ENCODE measurements at regions not wholly inside any gene's neighbourhood (a gene's known extent, or its start where the extent isn't known, plus 50 kb on each side); places are given as distances from the start of the nearest gene placed in this dataset.
"Not testable (repeated sequence)": the region's sequence is repeated elsewhere in the genome, so short reads cannot be mapped to it uniquely, and the experiment has no call there.

- TF ChIP-seq, protein P1, sequence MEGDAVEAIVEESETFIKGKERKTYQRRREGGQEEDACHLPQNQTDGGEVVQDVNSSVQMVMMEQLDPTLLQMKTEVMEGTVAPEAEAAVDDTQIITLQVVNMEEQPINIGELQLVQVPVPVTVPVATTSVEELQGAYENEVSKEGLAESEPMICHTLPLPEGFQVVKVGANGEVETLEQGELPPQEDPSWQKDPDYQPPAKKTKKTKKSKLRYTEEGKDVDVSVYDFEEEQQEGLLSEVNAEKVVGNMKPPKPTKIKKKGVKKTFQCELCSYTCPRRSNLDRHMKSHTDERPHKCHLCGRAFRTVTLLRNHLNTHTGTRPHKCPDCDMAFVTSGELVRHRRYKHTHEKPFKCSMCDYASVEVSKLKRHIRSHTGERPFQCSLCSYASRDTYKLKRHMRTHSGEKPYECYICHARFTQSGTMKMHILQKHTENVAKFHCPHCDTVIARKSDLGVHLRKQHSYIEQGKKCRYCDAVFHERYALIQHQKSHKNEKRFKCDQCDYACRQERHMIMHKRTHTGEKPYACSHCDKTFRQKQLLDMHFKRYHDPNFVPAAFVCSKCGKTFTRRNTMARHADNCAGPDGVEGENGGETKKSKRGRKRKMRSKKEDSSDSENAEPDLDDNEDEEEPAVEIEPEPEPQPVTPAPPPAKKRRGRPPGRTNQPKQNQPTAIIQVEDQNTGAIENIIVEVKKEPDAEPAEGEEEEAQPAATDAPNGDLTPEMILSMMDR (IDR thresholded peaks at IDR 0.05; ENCODE audit: control insufficient read depth, insufficient read depth, low read depth, low read length, missing control alignments): no peak
- H3K4me3 ChIP-seq (ENCODE audit: control insufficient read depth, low read depth, low read length): no peak overlapping the region
- no peak for DNase-seq (ENCODE audit: low read depth)
Measured at GRCh38 chr5:117551236-117551635, 976.6 kb upstream of the SEMA6A start.

GRCh38 chr5:117547192-117547591, 972.6 kb upstream of the SEMA6A start:
- H3K4me3 ChIP-seq (ENCODE audit: control insufficient read depth, low read depth, low read length): no peak overlapping the region
- DNase-seq (ENCODE audit: low read depth): no peak

GRCh38 chr5:117539692-117540091, 965.1 kb upstream of the SEMA6A start:
- no peak overlapping the region for H3K4me3 ChIP-seq (ENCODE audit: control insufficient read depth, low read depth, low read length)
- TF ChIP-seq, protein P1 (IDR thresholded peaks at IDR 0.05; ENCODE audit: control insufficient read depth, insufficient read depth, low read depth, low read length, missing control alignments): no peak
- no peak for DNase-seq (ENCODE audit: low read depth)

More at GRCh38 chr5:117547192-117547591, 972.6 kb upstream of the SEMA6A start:
- TF ChIP-seq, protein P1 (IDR thresholded peaks at IDR 0.05; ENCODE audit: control insufficient read depth, insufficient read depth, low read depth, low read length, missing control alignments): no peak

DNA sequence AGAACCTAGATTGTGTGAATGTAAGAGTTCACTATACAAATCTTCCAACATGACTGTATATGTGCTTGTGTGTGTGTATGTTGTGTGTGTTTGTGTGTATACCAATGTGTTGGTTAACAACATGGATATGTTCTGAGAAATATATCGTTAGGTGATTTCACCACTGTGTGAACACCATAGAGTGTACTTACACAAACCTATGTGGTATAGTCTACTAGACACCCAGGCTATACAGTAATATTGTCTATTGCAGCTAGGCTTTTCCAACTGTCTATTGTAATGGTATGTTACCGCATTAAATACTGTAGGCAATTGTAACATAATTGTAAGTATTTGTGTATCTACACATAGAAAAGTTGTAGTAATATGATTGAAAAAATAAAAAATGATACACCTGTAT, 959.2 kb upstream of the SEMA6A start:
- no peak overlapping the region for H3K4me3 ChIP-seq (ENCODE audit: control insufficient read depth, low read depth, low read length)
- DNase-seq (ENCODE audit: low read depth): no peak
- TF ChIP-seq, protein P1 (IDR thresholded peaks at IDR 0.05; ENCODE audit: control insufficient read depth, insufficient read depth, low read depth, low read length, missing control alignments): no peak

DNA sequence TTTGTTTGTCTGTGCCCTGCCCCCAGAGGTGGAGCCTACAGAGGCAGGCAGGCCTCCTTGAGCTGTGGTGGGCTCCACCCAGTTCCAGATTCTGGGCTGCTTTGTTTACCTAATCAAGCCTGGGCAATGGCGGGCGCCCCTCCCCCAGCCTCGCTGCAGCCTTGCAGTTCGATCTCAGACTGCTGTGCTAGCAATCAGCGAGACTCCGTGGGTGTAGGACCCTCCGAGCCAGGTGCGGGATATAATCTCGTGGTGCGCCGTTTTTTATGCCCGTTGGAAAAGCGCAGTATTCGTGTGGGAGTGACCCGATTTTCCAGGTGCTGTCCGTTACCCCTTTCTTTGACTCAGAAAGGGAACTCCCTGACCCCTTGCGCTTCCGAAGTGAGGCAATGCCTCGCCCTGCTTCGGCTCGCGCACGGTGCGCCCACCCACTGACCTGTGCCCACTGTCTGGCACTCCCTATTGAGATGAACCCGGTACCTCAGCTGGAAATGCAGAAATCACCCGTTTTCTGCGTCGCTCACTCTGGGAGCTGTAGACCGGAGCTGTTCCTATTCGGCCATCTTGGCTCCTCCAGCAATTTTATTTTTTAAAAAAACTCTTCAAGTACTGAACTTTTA, 958.5 kb upstream of the SEMA6A start:
- DNase-seq (ENCODE audit: low read depth); H3K4me3 ChIP-seq (ENCODE audit: control insufficient read depth, low read depth, low read length): not testable (repeated sequence)

DNA sequence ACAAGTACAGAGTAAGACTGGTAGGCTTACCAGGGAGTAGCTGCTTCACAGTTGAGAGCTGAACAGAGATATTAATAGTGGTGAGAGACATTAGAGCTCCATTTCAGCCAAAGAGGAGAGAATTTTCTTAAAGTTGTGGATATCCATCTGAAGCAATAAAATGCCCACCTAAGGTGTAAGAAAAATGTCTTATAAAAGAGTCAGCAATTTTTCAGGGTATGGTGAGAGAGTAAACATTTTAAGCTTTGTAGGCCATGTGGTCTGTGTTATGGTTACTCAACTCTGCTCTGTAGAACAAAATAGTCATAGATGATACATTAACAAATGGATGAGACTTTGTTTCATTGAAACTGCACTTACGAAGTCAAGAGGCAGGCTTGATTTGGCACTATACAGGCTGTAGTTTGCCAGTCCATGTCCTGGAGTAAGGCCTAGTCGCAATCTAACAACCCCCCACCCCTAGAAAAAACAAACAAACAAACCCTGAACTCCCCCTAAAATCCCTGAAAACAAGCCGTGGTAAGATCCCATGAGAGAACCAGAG, 945.4 kb upstream of the SEMA6A start:
- TF ChIP-seq, protein P1 (IDR thresholded peaks at IDR 0.05; ENCODE audit: control insufficient read depth, insufficient read depth, low read depth, low read length, missing control alignments): no peak
- no peak for DNase-seq (ENCODE audit: low read depth)

DNA sequence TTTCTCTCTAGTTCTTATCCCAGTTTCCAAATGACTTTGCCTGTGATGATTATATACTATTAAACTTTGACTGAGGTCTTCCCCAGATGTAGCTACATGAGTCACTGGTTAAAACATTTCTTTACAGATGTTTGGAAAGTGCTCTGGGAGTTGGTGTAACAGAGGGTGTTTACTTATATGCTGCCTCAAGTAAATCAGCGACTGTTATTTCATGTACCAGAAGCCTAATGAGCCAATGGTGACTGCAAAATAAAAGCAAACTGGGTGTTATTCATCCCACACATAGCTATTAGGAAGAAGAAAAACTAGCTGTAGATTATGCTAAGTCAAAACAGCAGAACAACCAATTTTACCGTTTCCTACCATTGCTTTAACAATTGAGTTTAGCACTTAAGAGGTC, 929.7 kb upstream of the SEMA6A start:
- TF ChIP-seq, protein P1 (IDR thresholded peaks at IDR 0.05; ENCODE audit: control insufficient read depth, insufficient read depth, low read depth, low read length, missing control alignments): no peak
- DNase-seq (ENCODE audit: low read depth): no peak

More for the DNA sequence above, 945.4 kb upstream of the SEMA6A start:
- no peak overlapping the region for H3K4me3 ChIP-seq (ENCODE audit: control insufficient read depth, low read depth, low read length)

More for the DNA sequence above, 929.7 kb upstream of the SEMA6A start:
- no peak overlapping the region for H3K4me3 ChIP-seq (ENCODE audit: control insufficient read depth, low read depth, low read length)
